ENCODE measurements at regions not wholly inside any gene's neighbourhood (a gene's known extent, or its start where the extent isn't known, plus 50 kb on each side); places are given as distances from the start of the nearest gene placed in this dataset.

- H3K36me3 ChIP-seq (ENCODE audit: control insufficient read depth in 4 of 4, insufficient read depth in 4 of 4, low read length in 4 of 4) = no peaks in the 10 kb centered on the region
- DNase-seq = no peak
- no peaks in the 10 kb centered on the region for H3K27me3 ChIP-seq (ENCODE audit: control insufficient read depth in 3 of 3, insufficient read depth in 3 of 3, low read length in 2 of 3)
- H3K27ac ChIP-seq (ENCODE audit: low read depth in 1 of 2, low read length in 1 of 2) = no peak overlapping the region
- H3K4me3 ChIP-seq = no peak overlapping the region
- no peak overlapping the region for H3K9ac ChIP-seq (ENCODE audit: insufficient read depth in 1 of 2, low read length in 2 of 2)
- ATAC-seq (ENCODE audit: insufficient read depth, low FRiP score) = no peak
- WGBS, 2 donors = 87 to 91% methylated on average over 2 of the region's 2 CpGs
- peaks cover 0 to 7% (median 2%) of the 10 kb centered on the region in 4 donors for H3K9me3 ChIP-seq (ENCODE audit: control insufficient read depth in 4 of 4, insufficient read depth in 3 of 4, low read length in 3 of 4)
- TF ChIP-seq, protein P1, sequence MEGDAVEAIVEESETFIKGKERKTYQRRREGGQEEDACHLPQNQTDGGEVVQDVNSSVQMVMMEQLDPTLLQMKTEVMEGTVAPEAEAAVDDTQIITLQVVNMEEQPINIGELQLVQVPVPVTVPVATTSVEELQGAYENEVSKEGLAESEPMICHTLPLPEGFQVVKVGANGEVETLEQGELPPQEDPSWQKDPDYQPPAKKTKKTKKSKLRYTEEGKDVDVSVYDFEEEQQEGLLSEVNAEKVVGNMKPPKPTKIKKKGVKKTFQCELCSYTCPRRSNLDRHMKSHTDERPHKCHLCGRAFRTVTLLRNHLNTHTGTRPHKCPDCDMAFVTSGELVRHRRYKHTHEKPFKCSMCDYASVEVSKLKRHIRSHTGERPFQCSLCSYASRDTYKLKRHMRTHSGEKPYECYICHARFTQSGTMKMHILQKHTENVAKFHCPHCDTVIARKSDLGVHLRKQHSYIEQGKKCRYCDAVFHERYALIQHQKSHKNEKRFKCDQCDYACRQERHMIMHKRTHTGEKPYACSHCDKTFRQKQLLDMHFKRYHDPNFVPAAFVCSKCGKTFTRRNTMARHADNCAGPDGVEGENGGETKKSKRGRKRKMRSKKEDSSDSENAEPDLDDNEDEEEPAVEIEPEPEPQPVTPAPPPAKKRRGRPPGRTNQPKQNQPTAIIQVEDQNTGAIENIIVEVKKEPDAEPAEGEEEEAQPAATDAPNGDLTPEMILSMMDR (IDR thresholded peaks at IDR 0.05; ENCODE audit: control extremely low read depth, extremely low read depth) = no peak
- peaks cover 0 to 5% (median 0%) of the 10 kb centered on the region in 5 donors for H3K4me1 ChIP-seq (ENCODE audit: control insufficient read depth in 5 of 5, insufficient read depth in 5 of 5, low read length in 5 of 5)
Observed at GRCh38 chr1:55617288-55617982, 402.3 kb upstream of the USP24 start.

- no peak for ATAC-seq (ENCODE audit: insufficient read depth, low FRiP score)
- H3K9ac ChIP-seq (ENCODE audit: insufficient read depth in 1 of 2, low read length in 2 of 2) = no peak overlapping the region
- TF ChIP-seq, protein P1 (IDR thresholded peaks at IDR 0.05; ENCODE audit: control extremely low read depth, extremely low read depth) = no peak
Observed at GRCh38 chr1:55612988-55613387, 397.8 kb upstream of the USP24 start.

DNA sequence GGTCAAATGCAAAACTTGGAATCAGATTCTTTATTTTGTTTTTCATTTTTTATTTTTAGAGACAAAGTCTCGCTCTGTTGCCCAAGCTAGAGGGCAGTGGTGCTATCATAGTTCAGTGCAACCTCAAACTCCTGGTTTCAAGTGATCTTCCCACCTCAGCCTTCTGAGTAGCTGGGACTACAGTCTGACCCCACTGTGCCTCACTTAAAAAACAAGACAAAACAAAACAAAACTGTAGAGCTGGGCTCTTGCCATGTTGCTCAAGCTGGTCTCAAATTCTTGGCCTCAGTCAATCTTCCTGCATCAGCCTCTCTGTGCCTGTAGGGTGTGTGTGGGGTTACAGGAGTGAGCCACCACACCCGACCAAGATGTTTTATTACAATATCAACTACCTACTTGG, 396.0 kb upstream of the USP24 start:
- no peak overlapping the region for H3K9ac ChIP-seq (ENCODE audit: insufficient read depth in 1 of 2, low read length in 2 of 2)
- ATAC-seq (ENCODE audit: insufficient read depth, low FRiP score) (no peak), DNase-seq (no peak)
- 87 to 95% methylated on average over 2 of the region's 2 CpGs for WGBS, 2 donors
- H3K4me1 ChIP-seq (ENCODE audit: control insufficient read depth in 5 of 5, insufficient read depth in 5 of 5, low read length in 5 of 5) = peaks cover 0 to 10% (median 0%) of the 10 kb centered on the region in 5 donors
- no peak overlapping the region for H3K4me3 ChIP-seq
- H3K27ac ChIP-seq (ENCODE audit: low read depth in 1 of 2, low read length in 1 of 2) = no peak overlapping the region
- TF ChIP-seq, protein P1 (IDR thresholded peaks at IDR 0.05; ENCODE audit: control extremely low read depth, extremely low read depth) = no peak
- no peaks in the 10 kb centered on the region for H3K36me3 ChIP-seq (ENCODE audit: control insufficient read depth in 4 of 4, insufficient read depth in 4 of 4, low read length in 4 of 4)
- no peaks in the 10 kb centered on the region for H3K27me3 ChIP-seq (ENCODE audit: control insufficient read depth in 3 of 3, insufficient read depth in 3 of 3, low read length in 2 of 3)
- H3K9me3 ChIP-seq (ENCODE audit: control insufficient read depth in 4 of 4, insufficient read depth in 3 of 4, low read length in 3 of 4) = peaks cover 0 to 7% (median 0%) of the 10 kb centered on the region in 4 donors

More at GRCh38 chr1:55612988-55613387, 397.8 kb upstream of the USP24 start:
- WGBS, 2 donors = 80 to 91% methylated on average over 2 of the region's 2 CpGs
- Histone ChIP-seq H3K9me3 (ENCODE audit: control insufficient read depth in 4 of 4, insufficient read depth in 3 of 4, low read length in 3 of 4) (peaks cover 0 to 3% (median 0%) of the 10 kb centered on the region in 4 donors), H3K4me3 (no peak overlapping the region), H3K27ac (ENCODE audit: low read depth in 1 of 2, low read length in 1 of 2) (no peak overlapping the region), H3K36me3 (ENCODE audit: control insufficient read depth in 4 of 4, insufficient read depth in 4 of 4, low read length in 4 of 4) (no peaks in the 10 kb centered on the region), H3K27me3 (ENCODE audit: control insufficient read depth in 3 of 3, insufficient read depth in 3 of 3, low read length in 2 of 3) (no peaks in the 10 kb centered on the region), H3K4me1 (ENCODE audit: control insufficient read depth in 5 of 5, insufficient read depth in 5 of 5, low read length in 5 of 5) (peaks cover 0 to 10% (median 0%) of the 10 kb centered on the region in 5 donors)
- DNase-seq = no peak
